ENCODE measurements at regions not wholly inside any gene's neighbourhood (a gene's known extent, or its start where the extent isn't known, plus 50 kb on each side); places are given as distances from the start of the nearest gene placed in this dataset.

- no TSS peak for BruUV-seq (replicated peaks)
- POLR2A ChIA-PET, result no interaction called here
- H3K9ac ChIP-seq (ENCODE audit: low read length), result no peak overlapping the region
- H3K27ac ChIP-seq (ENCODE audit: low read depth, low read length), result no peak overlapping the region
- H3K9me2 ChIP-seq (ENCODE audit: insufficient read depth), result no peaks in the 10 kb centered on the region
- H2AFZ ChIP-seq (ENCODE audit: low read depth, low read length, poor library complexity, severe bottlenecking), result no peak overlapping the region
- H3K4me1 ChIP-seq (ENCODE audit: control insufficient read depth in 1 of 2, insufficient read depth in 2 of 2, low read length in 2 of 2), result no peaks in the 10 kb centered on the region
- H3K79me2 ChIP-seq (ENCODE audit: insufficient read depth, low read length), result no peaks in the 10 kb centered on the region
- no peak overlapping the region for H3K4me2 ChIP-seq (ENCODE audit: low read length)
- TF ChIP-seq SP1 (IDR thresholded peaks at IDR 0.05; ENCODE audit: low read depth) (no peak), FOSL1 (IDR thresholded peaks at IDR 0.05; ENCODE audit: low read depth) (no peak), EZH2 (IDR thresholded peaks at IDR 0.05) (no peak), ZNF274 (IDR thresholded peaks at IDR 0.05; ENCODE audit: low read depth, low read length) (no peak), TCF7L2 (IDR thresholded peaks at IDR 0.05; ENCODE audit: borderline replicate concordance, extremely low read depth, insufficient read depth, insufficient read length) (no peak)
- RAD21 ChIA-PET (ENCODE audit: low non-redundant PET in 1 of 2, low total read pairs in 2 of 2, uncharacterized antibody in 2 of 2, unreplicated experiment in 2 of 2), result no interaction called here
- DNase-seq (ENCODE audit: low read depth, low spot score), result no peak
- H3K9me3 ChIP-seq (ENCODE audit: control insufficient read depth in 1 of 2, insufficient read depth in 1 of 2, low read depth in 1 of 2, low read length in 2 of 2), result peaks cover 0 to 2% of the 10 kb centered on the region in 2 experiments; a peak in 2 of 4 replicates
- CTCF ChIA-PET, result no interaction called here
- ATAC-seq, result no peak
- no peaks in the 10 kb centered on the region for H3K27me3 ChIP-seq (ENCODE audit: insufficient read depth, low read length)
- H3K36me3 ChIP-seq (ENCODE audit: control insufficient read depth in 1 of 2, insufficient read depth in 2 of 2, low read length in 2 of 2), result no peaks in the 10 kb centered on the region
- intact Hi-C loops (cut with micrococcal nuclease), result no loop called here
- no peak overlapping the region for H3K4me3 ChIP-seq (replicated peaks in 1 of 2; ENCODE audit: low read depth in 1 of 2, low read length in 2 of 2)
- no peaks in the 10 kb centered on the region for H4K20me1 ChIP-seq (ENCODE audit: insufficient read depth)
Measured at GRCh38 chr1:5010236-5010635, 355.8 kb downstream of the AJAP1 start.

- RAD21 ChIA-PET (ENCODE audit: low non-redundant PET in 1 of 2, low total read pairs in 2 of 2, uncharacterized antibody in 2 of 2, unreplicated experiment in 2 of 2), result no interaction called here
- BruUV-seq (replicated peaks), result no TSS peak
- TF ChIP-seq YY1 (IDR thresholded peaks at IDR 0.05; ENCODE audit: extremely low read depth, insufficient replicate concordance, low read depth, low read length) (no peak), POLR2AphosphoS5 (IDR thresholded peaks at IDR 0.05; ENCODE audit: low read depth, low read length) (no peak), FOSL1 (IDR thresholded peaks at IDR 0.05; ENCODE audit: low read depth) (no peak), ZNF274 (IDR thresholded peaks at IDR 0.05; ENCODE audit: low read depth, low read length) (no peak), EZH2phosphoT487 (IDR thresholded peaks at IDR 0.05; ENCODE audit: borderline replicate concordance) (no peak), EZH2 (IDR thresholded peaks at IDR 0.05) (no peak), TCF7L2 (IDR thresholded peaks at IDR 0.05; ENCODE audit: borderline replicate concordance, extremely low read depth, insufficient read depth, insufficient read length) (no peak), MAX (IDR thresholded peaks at IDR 0.05) (no peak), CEBPB (IDR thresholded peaks at IDR 0.05; ENCODE audit: low read depth) (no peak), EGR1 (IDR thresholded peaks at IDR 0.05; ENCODE audit: low read depth) (no peak), SIN3A (IDR thresholded peaks at IDR 0.05; ENCODE audit: low read depth) (no peak), ELF1 (IDR thresholded peaks at IDR 0.05; ENCODE audit: borderline replicate concordance, low read depth) (no peak), ZBTB33 (IDR thresholded peaks at IDR 0.05; ENCODE audit: extremely low read depth, insufficient replicate concordance, low read length) (no peak), RAD21 (IDR thresholded peaks at IDR 0.05; ENCODE audit: low read depth) (no peak), CTCF (IDR thresholded peaks at IDR 0.05 in 2 of 3, conservative IDR thresholded peaks at IDR 0.05 in 1 of 3; ENCODE audit: borderline replicate concordance in 1 of 3, insufficient read depth in 1 of 3, low read depth in 2 of 3, low read length in 2 of 3) (no peak), SP1 (IDR thresholded peaks at IDR 0.05; ENCODE audit: low read depth) (no peak)
Measured at GRCh38 chr1:5009376-5010065, 355.1 kb downstream of the AJAP1 start.

More at GRCh38 chr1:5009376-5010065, 355.1 kb downstream of the AJAP1 start:
- CTCF ChIA-PET, result no interaction called here
- Histone ChIP-seq H4K20me1 (ENCODE audit: insufficient read depth) (no peaks in the 10 kb centered on the region), H3K4me3 (replicated peaks in 1 of 2; ENCODE audit: low read depth in 1 of 2, low read length in 2 of 2) (no peak overlapping the region), H3K4me1 (ENCODE audit: control insufficient read depth in 1 of 2, insufficient read depth in 2 of 2, low read length in 2 of 2) (no peaks in the 10 kb centered on the region), H3K9ac (ENCODE audit: low read length) (no peak overlapping the region), H3K27me3 (ENCODE audit: insufficient read depth, low read length) (no peaks in the 10 kb centered on the region), H3K36me3 (ENCODE audit: control insufficient read depth in 1 of 2, insufficient read depth in 2 of 2, low read length in 2 of 2) (no peaks in the 10 kb centered on the region), H3K4me2 (ENCODE audit: low read length) (no peak overlapping the region), H3K79me2 (ENCODE audit: insufficient read depth, low read length) (no peaks in the 10 kb centered on the region), H3K9me2 (ENCODE audit: insufficient read depth) (no peaks in the 10 kb centered on the region), H3K27ac (ENCODE audit: low read depth, low read length) (no peak overlapping the region), H3K9me3 (ENCODE audit: control insufficient read depth in 1 of 2, insufficient read depth in 1 of 2, low read depth in 1 of 2, low read length in 2 of 2) (peaks cover 0 to 2% of the 10 kb centered on the region in 2 experiments; a peak in 2 of 4 replicates), H2AFZ (ENCODE audit: low read depth, low read length, poor library complexity, severe bottlenecking) (no peak overlapping the region)
- no peak for DNase-seq (ENCODE audit: low read depth, low spot score)
- no peak for ATAC-seq
- POLR2A ChIA-PET, result no interaction called here
- intact Hi-C loops (cut with micrococcal nuclease), result no loop called here

Measured in HCT116 (cell line).